GM12878 (cell line): ENCODE measurements at regions not wholly inside any gene's neighbourhood (a gene's known extent, or its start where the extent isn't known, plus 50 kb on each side); places are given as distances from the start of the nearest gene placed in this dataset.

Source experiments
- ASH2L ChIP-seq: fragments of 300-600, 200-600 bp; sonication (generic); IDR thresholded peaks from 2 replicates; pipeline ENCODE4 v1.6.1; 2017; ENCODE audit warnings: low read depth, mild to moderate bottlenecking, borderline replicate concordance
- CTCF ChIP-seq, 3 experiments: IDR thresholded peaks in 2 of 3; conservative IDR thresholded peaks in 1 of 3; 2 replicates each; pipeline ENCODE4 v1.5.1; 2011; ENCODE audit warnings: low read depth in 3 of 3, low read length in 3 of 3, mild to moderate bottlenecking in 3 of 3, control low read depth in 2 of 3, moderate library complexity in 2 of 3, inconsistent platforms in 1 of 3, mixed read lengths in 1 of 3; ENCODE audit not compliant: control insufficient read depth in 2 of 3, insufficient read depth in 1 of 3; ENCODE audit errors: extremely low read depth in 1 of 3
- DPF2 ChIP-seq: fragments of 450-650 bp; IDR thresholded peaks from 2 replicates; pipeline ENCODE4 v1.6.1; 2017; ENCODE audit warnings: mild to moderate bottlenecking
- ESRRA ChIP-seq: IDR thresholded peaks from 2 replicates; pipeline ENCODE4 v1.6.1; 2012; ENCODE audit warnings: mild to moderate bottlenecking, low read length, improper control_type of control experiment
- EZH2 ChIP-seq: IDR thresholded peaks from 2 replicates; pipeline ENCODE4 v1.6.1; 2012; ENCODE audit warnings: low read depth, mild to moderate bottlenecking, control low read depth, inconsistent platforms, low read length, borderline replicate concordance; ENCODE audit not compliant: control insufficient read depth
- NFIC ChIP-seq: IDR thresholded peaks from 2 replicates; pipeline ENCODE4 v1.6.1; 2012; ENCODE audit warnings: low read depth, mild to moderate bottlenecking, inconsistent platforms, low read length, moderate library complexity
- PAX8 ChIP-seq: fragments of 450-650 bp; IDR thresholded peaks from 2 replicates; pipeline ENCODE4 v1.6.1; 2017; ENCODE audit warnings: mild to moderate bottlenecking, moderate library complexity
- POLR2AphosphoS2 ChIP-seq: IDR thresholded peaks from 2 replicates; pipeline ENCODE4 v1.6.1; 2011; ENCODE audit warnings: low read depth, mild to moderate bottlenecking, low read length, improper control_type of control experiment, moderate library complexity
- POLR2AphosphoS5 ChIP-seq: IDR thresholded peaks from 2 replicates; pipeline ENCODE4 v1.6.1; 2011; ENCODE audit warnings: mild to moderate bottlenecking, low read length, inconsistent platforms
- RAD21 ChIP-seq: IDR thresholded peaks from 2 replicates; pipeline ENCODE4 v1.6.1; 2011; ENCODE audit warnings: mild to moderate bottlenecking, low read depth, low read length, moderate library complexity; ENCODE audit not compliant: insufficient read depth
- RBBP5 ChIP-seq: fragments of 200-600 bp; sonication (generic); conservative IDR thresholded peaks from 2 replicates; pipeline ENCODE4 v1.6.1; 2016
- TAF1 ChIP-seq: IDR thresholded peaks from 2 replicates; pipeline ENCODE4 v1.6.1; 2011; ENCODE audit warnings: mild to moderate bottlenecking, low read depth, low read length, borderline replicate concordance
- TF ChIP-seq, protein P1 (sequence below): IDR thresholded peaks from 2 replicates; pipeline ENCODE4 v1.6.1; 2012; ENCODE audit warnings: low read depth, low read length, improper control_type of control experiment
- TF ChIP-seq, protein P2 (sequence below): IDR thresholded peaks from 2 replicates; pipeline ENCODE4 v1.6.1; 2011; ENCODE audit warnings: low read depth, mild to moderate bottlenecking, low read length, moderate library complexity, borderline replicate concordance; ENCODE audit errors: extremely low read depth

GRCh38 chr5:50564558-50564957, 101.9 kb upstream of the PARP8 start:
- no peak for TF ChIP-seq ESRRA
- no peak for TF ChIP-seq CTCF (IDR thresholded peaks at IDR 0.05 in 2 of 3, conservative IDR thresholded peaks at IDR 0.05 in 1 of 3; ENCODE audit: control insufficient read depth in 2 of 3, extremely low read depth in 1 of 3, insufficient read depth in 1 of 3, low read depth in 3 of 3, low read length in 3 of 3)
- TF ChIP-seq, protein P1, sequence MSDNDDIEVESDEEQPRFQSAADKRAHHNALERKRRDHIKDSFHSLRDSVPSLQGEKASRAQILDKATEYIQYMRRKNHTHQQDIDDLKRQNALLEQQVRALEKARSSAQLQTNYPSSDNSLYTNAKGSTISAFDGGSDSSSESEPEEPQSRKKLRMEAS, result no peak
- no peak for TF ChIP-seq RBBP5
- no peak for TF ChIP-seq NFIC
- TF ChIP-seq, protein P2, sequence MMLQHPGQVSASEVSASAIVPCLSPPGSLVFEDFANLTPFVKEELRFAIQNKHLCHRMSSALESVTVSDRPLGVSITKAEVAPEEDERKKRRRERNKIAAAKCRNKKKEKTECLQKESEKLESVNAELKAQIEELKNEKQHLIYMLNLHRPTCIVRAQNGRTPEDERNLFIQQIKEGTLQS, result no peak
- TF ChIP-seq POLR2AphosphoS5, result no peak
- no peak for TF ChIP-seq DPF2
- no peak for TF ChIP-seq ASH2L
- TF ChIP-seq RAD21, result no peak
- no peak for TF ChIP-seq TAF1
- TF ChIP-seq EZH2, result no peak
- TF ChIP-seq POLR2AphosphoS2, result no peak
- TF ChIP-seq PAX8, result no peak
